NCI-H1417 treated with DMSO at 0.1 percent for 48 hours (cell line): ENCODE measurements at regions not wholly inside any gene's neighbourhood (a gene's known extent, or its start where the extent isn't known, plus 50 kb on each side); places are given as distances from the start of the nearest gene placed in this dataset.

Experiments
- DNase-seq: peaks from one replicate; lab custom pipeline; 2025; lab: John Stamatoyannopoulos, UW

GRCh38 chr2:34961822-34962221 is 1362.7 kb upstream of the FAM98A start:
- no peak for DNase-seq

GRCh38 chr2:34954758-34955157 is 1355.7 kb upstream of the FAM98A start:
- no peak for DNase-seq

GRCh38 chr2:34950797-34951196 is 1351.7 kb upstream of the FAM98A start:
- no peak for DNase-seq

DNA sequence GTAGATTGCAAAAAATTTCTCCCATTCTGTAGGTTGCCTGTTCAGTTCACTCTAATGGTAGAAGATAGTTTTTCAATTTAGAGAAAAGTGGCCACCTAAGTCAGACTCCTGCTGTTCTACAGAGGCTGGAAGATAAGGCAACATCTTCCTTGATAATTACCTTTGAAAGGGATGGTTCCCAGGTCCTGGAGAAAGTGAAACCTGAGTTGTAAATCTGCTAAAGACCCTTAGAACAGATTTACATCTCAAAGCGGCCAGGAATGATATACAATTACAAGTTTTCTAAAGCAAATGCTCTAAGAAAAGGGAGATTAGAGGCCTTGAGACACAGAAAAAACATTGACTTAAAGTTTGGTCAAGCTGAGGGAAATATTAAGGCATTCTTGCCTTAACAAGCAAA is 1350.2 kb upstream of the FAM98A start:
- DNase-seq: no peak

DNA sequence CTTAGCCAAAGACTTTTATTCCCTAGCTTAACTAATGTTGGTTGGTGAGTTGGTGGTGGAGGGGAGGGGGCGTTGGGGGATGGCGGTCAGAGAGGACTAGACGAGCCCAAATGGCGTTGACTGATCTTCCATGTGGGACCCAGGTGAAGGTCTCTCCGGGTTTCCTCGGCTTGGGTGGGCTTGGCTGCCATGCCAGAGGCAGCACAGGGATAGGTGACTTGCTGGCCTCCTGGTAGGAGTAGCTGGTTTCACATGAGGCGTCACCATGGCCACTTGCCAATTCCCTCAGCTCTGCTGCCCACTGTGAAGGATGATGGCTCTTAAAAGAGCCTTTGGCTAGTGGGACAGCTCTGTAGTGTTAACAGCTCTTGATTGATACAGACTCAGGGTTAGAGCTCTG is 1337.0 kb upstream of the FAM98A start:
- DNase-seq: no peak

DNA sequence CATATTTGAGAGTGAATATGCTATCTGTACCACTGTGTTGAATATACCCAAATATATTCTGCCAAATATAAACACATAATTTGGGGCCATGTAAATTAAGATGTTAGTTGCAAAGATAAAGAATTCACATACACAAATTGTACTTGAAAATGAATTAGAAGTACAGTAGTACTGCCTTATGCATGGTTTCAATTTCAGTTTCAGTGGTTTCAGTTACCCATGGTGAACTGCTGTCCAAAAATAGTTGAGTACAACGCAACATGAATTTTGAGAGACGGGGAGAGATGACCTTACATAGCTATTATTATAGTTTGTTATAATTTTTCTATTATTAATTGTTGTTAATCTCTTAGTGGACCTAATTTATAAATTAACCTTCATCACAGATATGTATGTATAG is 1313.0 kb upstream of the FAM98A start:
- DNase-seq: no peak

DNA sequence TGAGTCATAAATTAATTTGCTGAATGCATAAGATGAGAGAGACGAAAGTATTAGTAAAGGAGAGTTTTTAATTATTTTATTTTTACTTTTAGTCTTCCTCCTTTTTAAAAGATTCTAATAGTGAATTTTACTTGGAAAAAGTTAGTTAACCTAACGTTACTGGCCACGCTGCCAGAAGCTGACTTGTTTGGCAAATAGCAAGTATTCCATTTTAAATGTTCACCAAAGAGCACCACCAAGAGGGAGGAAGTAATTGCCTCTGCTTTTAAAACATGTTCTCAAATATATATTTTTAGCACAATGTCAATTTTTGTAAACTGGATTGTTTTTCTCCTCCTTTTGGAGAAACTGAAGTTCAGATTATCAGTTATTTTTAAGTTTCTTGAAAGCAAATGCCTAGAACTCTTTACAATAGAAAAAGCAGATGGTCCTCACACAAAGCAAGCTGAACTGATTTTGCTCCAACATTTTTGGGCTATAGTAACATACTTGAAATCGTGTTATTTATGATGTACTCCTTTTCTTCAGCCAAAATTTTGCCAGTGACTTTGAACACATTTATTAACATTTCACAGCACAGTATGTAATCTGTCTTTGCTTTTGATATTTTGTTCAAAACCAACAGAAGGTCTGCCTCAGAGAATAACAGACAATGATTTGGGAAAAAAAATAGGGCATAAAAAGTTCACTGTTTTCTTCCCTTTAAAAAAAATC is 1311.0 kb upstream of the FAM98A start:
- no peak for DNase-seq

DNA sequence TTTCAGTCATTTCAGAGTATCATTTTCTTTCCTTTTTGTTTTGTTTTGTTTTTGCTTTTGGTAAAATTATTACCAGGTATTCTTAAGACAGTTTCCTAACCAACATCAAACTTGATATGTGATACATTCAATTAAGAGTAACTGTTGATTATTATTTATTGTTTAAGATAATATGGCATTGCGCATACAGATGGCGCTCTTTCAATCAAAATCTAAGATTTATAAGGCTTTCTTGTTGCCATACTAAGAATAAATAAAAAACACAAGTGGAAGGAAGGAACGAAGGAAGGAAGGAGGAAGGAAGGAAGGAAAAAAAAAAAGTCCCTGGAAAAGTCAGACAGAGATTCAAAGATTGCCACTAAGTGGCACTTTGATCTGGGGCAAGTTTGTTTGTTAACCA is 1308.7 kb upstream of the FAM98A start:
- no peak for DNase-seq

DNA sequence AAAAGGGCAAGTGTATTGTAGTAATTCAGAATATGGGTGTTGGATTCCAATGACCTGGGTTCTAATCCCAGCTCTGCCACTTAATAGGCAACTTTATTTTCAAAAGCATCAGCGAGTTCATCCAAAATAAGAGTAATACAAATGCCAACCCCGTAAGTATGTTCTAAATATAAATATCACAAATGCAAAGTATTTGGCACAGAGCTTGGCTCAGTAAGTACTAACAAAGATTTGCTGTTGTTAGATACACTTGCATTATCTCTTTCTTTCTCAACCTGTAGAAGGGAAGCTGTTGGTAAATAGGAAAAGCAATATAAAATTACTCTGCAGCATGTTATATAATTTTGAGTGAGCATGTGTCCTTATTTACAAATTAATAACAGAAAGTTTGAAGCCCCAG is 1302.6 kb upstream of the FAM98A start:
- DNase-seq: no peak

DNA sequence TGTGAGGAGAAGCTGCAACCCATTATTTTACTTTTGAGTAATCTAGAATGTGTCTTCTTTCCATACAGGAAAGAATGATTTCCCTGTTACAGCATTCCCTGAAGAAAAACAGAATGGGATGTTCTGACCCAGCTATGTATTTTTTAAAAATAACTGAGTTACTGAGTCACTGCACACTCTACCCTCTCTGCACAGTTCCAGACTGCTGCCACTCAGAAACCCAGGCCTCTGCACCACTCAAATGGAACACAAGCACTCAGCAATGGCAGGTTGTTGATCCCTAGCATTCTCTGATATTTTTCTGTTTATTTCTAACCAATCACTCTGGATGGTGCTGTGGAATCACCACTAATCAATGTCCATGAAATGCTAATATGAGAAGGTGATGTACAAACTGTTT is 1300.0 kb upstream of the FAM98A start:
- no peak for DNase-seq

DNA sequence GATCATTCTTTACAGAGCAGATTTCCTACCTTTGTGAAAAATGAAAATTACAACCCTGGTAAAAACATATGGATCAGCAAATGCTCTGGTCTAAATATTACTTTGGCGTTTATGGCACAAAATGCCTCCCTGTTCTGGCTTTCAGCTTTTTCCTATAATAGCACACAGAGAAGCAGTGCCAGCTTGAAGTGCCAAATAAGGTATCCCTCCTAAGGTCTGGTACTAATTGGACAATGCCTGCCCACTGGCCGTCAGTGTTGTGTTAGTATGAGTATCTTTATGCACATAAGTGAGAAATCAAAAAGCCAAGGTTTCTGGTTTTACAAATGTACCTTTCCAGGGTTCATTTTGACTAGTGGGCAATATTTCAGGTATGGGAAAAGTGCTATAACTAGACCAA is 1293.7 kb upstream of the FAM98A start:
- no peak for DNase-seq

- no peak for DNase-seq
Measured at GRCh38 chr2:34892256-34892655, 1293.2 kb upstream of the FAM98A start.

GRCh38 chr2:34875091-34875745 is 1276.1 kb upstream of the FAM98A start:
- no peak for DNase-seq

DNA sequence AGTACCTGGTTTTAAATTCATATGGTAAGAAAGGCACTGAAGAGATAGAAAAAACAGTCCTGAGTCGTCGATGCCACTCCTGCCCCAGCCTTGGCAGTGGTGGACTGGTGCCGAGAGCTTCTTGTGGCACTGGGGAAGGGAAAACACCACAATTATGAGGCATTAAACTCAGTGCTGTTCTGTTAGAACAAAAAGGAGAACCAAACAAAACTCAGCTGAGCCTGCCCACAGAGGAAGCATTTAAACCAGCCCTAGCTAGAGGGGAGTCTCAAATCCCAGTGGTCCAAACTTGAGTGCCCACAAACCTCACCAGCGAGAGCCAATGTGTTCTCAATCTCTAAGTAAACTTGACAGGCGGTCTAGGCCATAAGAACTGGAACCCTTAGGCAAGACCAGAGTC is 1254.5 kb upstream of the FAM98A start:
- no peak for DNase-seq

GRCh38 chr2:34851804-34852203 is 1252.7 kb upstream of the FAM98A start:
- DNase-seq: no peak

DNA sequence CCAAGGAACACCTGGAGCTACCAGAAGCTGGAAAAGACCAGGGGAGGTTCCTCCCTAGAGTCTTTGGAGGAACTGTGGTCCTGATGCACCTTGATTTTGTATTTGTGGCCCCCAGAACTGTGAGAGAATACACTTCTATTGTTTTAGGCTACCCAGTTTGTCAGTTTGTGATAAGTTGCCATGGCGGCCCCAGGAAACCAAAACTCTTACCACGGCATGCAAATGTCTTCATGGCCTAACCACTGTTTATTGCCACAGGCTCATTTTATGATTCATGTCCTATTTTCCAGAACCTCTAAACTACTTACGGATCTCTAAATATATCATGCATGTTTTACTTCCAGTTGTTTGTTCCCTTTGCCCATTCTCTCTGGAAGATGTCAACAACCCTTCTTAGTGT is 1250.7 kb upstream of the FAM98A start:
- no peak for DNase-seq

GRCh38 chr2:34848691-34849090 is 1249.6 kb upstream of the FAM98A start:
- no peak for DNase-seq

- no peak for DNase-seq
Measured at GRCh38 chr2:34848132-34848531, 1249.0 kb upstream of the FAM98A start.

GRCh38 chr2:34844629-34845028 is 1245.5 kb upstream of the FAM98A start:
- no peak for DNase-seq

DNA sequence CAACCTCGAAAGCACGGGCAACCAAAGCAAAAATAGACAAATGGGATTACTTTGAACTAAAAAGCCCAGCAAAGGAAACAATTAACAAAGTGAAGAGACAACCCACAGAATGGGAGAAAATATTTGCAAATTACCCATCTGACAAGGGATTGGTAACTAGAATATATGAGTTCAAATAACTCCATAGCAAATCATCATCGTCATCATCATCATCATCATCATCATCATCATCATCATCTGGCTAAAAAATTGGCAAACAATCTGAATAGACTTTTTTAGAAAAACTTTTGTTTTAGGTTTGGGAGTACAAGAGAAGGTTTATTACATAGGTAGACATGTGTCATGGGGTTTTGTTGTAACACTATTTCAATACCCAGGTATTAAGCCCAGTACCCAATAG is 1239.3 kb upstream of the FAM98A start:
- DNase-seq: no peak

DNA sequence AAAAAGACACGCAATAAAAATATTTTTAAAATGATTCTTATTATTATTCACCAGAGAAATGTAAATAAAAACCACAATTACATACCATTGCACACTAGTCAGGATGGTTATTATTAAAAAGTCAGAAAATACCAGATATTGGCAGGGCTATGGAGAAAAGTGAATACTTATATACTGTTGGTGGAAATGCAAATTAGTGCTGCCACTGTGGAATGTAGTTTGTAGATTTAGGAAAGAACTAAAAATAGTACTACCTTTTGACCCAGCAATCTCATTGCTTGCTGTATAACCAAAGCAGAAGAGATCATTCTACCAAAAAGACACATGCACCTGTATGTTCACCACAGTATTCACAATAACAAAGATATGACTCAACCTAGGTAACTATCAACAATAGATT is 1237.3 kb upstream of the FAM98A start:
- no peak for DNase-seq

DNA sequence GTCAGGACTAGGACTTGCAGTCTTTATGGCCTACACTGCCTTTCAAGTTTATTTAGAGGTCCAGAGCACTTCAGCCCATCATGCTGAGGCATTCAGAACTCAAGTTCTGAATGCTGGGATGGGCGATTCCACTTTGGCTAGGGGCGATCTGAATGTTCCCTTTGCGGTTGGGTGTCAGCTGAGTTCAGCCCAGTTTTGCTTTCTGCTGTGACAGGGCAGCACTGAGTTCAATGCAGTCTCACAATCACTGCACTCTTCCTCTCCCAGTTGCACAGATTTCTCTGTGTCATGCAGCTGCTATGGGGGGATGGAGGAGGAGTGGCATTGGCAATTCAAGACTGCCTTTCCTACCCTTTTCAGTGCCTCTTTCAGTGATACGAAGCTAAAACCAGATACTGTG is 1232.0 kb upstream of the FAM98A start:
- DNase-seq: no peak

- DNase-seq: no peak
Measured at GRCh38 chr2:34828481-34828880, 1229.4 kb upstream of the FAM98A start.

- DNase-seq: no peak
Measured at GRCh38 chr2:34827398-34827797, 1228.3 kb upstream of the FAM98A start.
